Fibroblast of pulmonary artery (primary cell): ENCODE measurements at regions not wholly inside any gene's neighbourhood (a gene's known extent, or its start where the extent isn't known, plus 50 kb on each side); places are given as distances from the start of the nearest gene placed in this dataset.
A peak's percentile ranks its signal among the peaks of the same experiment; 100 is the strongest.
"Not testable (repeated sequence)": the region's sequence is repeated elsewhere in the genome, so short reads cannot be mapped to it uniquely, and the experiment has no call there.

Source experiments
- DNase-seq: peaks from one replicate; pipeline ENCODE4 v3.0.0-alpha.2; 2010; ENCODE audit warnings: low read depth
- H3K4me3 ChIP-seq: replicated peaks from 2 replicates; pipeline ENCODE4 v1.5.1; 2011; ENCODE audit warnings: low read depth, mild to moderate bottlenecking, control low read depth, low read length, moderate library complexity
- CTCF ChIP-seq: IDR thresholded peaks from 2 replicates; pipeline ENCODE4 v1.5.1; 2011; ENCODE audit warnings: mild to moderate bottlenecking, control low read depth, low read length, inconsistent platforms; ENCODE audit errors: missing control alignments

- TF ChIP-seq CTCF = no peak
- no peak for DNase-seq
- no peak overlapping the region for H3K4me3 ChIP-seq
Observed at GRCh38 chr6:74273541-74273940, 577.5 kb downstream of the CD109 start.

GRCh38 chr6:74269600-74269858 lies 573.5 kb downstream of the CD109 start:
- no peak for TF ChIP-seq CTCF
- no peak overlapping the region for H3K4me3 ChIP-seq
- DNase-seq = no peak

GRCh38 chr6:74268815-74269599 lies 573.0 kb downstream of the CD109 start:
- H3K4me3 ChIP-seq = no peak overlapping the region
- no peak for DNase-seq
- no peak for TF ChIP-seq CTCF

- no peak overlapping the region for H3K4me3 ChIP-seq
- no peak for TF ChIP-seq CTCF
- peak; percentile 25 for DNase-seq
Observed at GRCh38 chr6:74259981-74260380, 564.0 kb downstream of the CD109 start.

GRCh38 chr6:74256781-74257180 lies 560.8 kb downstream of the CD109 start:
- no peak for TF ChIP-seq CTCF
- DNase-seq = no peak
- no peak overlapping the region for H3K4me3 ChIP-seq

- no peak for TF ChIP-seq CTCF
- H3K4me3 ChIP-seq = no peak overlapping the region
- no peak for DNase-seq
Observed at GRCh38 chr6:74256381-74256780, 560.4 kb downstream of the CD109 start.

- H3K4me3 ChIP-seq, DNase-seq: not testable (repeated sequence)
Observed at GRCh38 chr6:74255007-74255406, 559.0 kb downstream of the CD109 start.

- not testable (repeated sequence) for H3K4me3 ChIP-seq, DNase-seq
Observed at GRCh38 chr6:74254147-74254546, 558.1 kb downstream of the CD109 start.
